DMS 273 treated with DMSO at 0.1 percent for 48 hours (cell line): ENCODE measurements at regions not wholly inside any gene's neighbourhood (a gene's known extent, or its start where the extent isn't known, plus 50 kb on each side); places are given as distances from the start of the nearest gene placed in this dataset.

Experiments used
- DNase-seq: peaks from one replicate; lab custom pipeline; 2025; lab: John Stamatoyannopoulos, UW

DNA sequence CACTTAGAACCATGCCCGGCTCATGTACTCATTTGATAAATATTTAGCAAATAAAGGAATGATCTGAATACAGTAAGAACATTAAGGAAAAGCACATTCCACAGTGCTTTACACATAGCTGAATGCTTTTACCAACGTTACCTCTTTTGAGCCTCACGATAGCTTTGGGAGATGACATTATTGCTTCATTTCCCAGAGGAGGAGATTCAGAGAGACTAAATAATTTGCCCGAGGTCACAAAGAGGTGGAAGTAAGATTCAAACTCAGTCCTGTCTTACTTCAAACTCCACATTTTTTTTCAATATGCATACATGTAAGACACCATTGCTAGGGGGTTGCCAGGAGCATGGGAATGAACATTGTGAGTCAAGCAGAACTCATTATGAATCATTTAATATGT, 538.5 kb downstream of the BCOR start:
- no peak for DNase-seq

DNA sequence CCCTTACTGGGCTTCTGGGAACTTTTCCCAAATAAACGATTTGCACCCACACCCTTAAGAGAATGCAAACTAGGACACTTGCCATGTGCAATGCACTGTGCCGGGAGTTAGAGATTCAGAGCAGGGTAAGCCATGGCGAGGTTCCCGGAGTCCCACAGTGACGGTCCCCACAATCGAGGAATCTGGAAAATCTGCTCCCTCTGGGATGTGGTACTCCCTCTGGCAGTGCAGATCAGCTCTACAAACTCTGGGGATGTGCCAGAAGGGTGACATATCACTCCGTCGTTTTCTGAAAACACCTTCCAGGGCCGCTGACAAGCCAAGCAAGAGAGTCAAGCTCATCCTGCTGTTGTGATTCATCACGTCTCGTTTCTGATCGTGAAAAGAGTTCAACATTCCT, 537.5 kb downstream of the BCOR start:
- no peak for DNase-seq

DNA sequence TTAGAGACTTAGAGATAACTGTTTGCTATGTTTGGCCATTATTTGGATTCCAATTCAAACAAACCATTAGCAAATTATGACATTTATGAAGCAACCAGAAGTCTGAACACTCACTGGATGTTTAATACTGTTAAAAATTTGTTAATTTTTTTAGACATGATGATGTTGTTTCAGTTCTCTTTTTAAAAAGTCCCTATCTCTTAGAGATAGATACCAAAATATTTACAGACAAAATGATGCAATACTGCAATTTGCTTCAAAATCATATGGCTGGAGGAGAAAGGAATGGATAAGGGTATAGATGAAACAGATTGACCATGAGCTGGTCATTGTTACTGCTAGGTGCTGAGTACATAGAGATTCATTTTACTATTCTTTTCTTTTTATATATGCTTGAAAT, 534.6 kb downstream of the BCOR start:
- DNase-seq: no peak

DNA sequence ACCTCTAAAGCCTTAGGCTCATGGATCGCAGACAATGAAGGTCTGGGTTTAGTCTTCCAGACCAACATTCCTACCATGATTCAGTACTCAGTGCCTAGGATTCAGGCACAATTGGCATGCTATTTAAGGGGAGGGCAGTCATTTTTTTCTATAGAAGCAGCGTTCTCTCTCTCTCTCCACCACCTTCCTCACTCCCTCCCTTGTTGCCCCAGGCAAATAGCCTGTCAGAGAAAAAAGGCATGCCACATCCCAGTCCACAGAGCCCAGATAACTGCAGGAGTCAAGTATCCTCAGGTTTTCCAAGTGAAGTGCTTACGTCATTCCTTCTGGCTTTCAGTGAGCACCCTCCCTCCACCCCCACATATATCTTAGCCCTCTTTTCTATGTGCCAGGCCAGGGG, 533.0 kb downstream of the BCOR start:
- DNase-seq: no peak

DNA sequence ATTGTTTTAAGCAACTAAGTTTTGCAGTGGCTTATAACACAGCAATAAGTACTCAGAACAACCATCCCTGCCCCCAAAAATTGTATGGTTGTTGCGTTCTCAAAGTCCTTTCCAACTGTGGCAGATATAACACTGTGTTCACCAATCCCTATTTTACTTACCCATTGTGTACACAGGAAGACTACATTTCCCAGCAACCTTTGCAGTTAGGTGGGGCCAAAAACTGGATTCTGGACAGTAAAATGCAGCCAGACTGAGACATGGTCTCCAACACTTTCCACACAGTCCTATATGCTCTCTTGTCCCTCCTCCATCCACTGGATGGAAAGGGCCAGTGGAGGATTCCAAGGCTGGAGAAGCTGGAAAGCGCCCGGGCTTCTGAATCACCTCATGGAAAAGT, 523.6 kb downstream of the BCOR start:
- no peak for DNase-seq

DNA sequence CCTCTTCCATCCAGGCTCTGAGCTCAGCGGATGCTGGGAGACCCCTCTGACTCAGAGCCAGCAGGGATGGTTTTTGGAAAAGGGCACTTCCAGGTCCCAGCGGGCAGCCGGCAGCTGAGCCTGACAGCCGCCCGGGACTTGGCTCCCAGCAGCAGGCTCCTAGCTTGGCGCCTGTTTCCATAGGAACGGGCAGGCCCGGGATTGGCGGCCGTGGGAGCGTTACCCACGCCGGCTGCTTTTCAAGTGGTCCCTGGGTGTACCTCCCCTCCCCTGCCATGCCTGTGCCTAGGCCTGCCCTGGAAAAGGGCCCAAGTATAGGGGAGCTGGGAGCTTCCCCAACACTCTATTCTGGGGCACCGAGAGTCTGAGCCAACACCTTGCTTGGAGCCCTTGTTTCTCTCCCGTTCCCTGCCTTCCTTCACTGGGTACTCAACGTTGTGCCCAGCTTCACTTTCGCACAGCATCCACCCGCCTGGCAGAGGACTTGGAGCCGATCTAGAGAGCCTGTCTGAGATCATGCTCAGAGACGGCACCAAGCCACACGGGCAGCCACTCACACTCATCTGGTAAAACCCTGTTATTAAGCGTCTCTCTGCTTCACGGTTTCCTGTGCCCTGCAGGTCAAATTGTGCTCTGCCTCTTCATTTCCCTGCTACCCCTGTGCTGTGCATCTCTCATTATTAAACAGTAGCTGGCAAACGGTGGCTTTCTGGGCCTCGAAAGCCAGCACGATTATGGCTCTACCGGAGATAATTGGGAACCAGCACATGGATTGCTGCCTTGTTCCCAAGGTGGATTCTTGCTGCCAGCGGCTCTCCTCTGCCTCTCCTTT, 521.5 kb downstream of the BCOR start:
- DNase-seq: peak; percentile 28

DNA sequence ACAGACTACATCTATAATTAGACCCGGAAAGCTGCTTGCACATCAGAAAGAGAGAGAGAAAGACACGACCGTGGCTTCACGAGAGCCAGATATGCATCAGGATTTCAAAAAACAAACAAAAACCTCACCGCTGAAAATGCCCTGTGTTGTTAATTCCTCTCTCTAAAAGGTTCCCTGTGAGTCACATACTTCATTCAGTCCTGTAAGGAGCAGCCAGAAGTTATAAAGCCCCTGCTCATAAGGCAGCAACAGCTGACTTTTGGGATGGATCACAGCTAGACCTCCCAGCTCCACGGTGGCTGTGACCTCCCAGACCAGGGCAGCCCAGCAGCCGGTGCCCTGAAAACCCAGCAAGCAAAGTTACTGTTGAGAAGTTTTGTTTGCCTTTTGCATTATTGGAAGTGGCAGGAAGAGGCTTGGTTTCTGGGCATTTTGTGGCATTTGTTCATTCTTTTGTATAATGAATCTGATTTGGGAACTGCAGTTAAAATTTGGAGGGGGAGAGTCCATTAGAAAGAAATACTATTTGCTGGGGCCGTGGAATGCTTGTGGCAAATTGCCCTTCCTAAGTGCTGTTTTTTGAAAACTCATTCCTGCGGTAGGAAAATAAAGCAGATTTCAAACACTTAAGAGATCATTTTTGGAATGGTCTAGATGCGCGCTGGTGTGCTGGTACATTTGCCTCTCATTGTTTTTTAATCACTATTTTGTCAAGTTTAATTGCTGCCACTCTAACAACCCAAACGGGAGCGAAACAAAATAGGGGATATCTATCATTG, 520.4 kb downstream of the BCOR start:
- no peak for DNase-seq

DNA sequence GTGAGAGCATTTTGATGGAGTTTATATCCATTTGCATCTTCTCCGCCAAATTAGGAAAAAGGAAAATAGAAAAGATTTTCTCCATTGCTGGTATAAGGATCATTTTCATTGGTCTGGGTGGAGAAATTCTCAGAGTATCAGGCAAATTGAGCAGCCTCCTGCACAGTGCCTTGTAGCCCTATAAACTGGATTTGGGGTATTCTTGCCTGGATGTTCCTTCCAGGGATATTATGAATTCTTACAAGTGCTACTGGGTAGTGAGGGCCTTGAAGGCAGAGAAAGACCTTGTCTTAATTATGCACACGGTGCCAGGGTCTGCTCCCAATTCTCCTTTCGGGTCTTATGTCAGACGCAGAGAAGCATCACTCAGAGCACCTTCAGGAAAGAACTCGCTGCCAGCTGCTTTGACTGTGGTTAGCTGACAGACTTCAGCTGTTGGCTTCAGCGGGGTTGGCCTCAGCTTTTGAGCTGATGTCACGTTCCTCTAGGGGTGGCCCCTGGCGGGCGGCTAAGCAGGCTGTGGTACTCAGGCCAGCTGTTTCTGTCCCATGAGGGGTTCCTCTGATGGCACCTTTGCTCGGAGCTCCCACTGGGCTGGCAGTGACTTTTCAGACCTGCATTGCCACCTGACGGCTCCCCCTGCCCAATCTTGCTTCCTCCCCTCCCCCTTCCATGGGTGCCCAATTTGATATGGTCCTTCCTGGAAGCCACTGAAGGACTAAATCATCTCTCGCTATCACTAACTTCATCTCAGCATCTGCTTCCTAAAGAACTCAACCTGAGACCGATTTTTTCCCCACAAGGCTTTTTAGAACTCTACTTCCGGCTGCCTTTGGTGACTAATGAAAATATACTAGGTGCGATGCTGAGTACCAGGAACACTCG, 519.5 kb downstream of the BCOR start:
- no peak for DNase-seq

DNA sequence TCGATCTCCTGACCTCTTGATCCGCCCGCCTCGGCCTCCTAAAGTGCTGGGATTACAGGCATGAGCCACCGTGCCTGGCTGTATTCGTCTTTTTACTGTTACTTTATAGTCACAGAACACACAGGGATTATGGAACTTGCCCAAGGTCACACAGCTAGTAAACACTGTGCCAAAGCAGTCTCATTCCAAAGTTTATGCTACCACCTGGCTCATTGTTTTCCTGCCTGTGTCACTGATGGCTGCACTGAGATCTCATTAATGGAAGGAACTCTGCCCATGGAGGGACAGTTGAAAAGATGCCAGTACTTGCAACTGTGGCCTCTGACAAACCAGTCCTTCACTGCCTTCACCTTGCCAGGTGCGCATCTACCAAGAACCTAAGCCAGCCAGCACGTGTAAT, 517.7 kb downstream of the BCOR start:
- no peak for DNase-seq

DNA sequence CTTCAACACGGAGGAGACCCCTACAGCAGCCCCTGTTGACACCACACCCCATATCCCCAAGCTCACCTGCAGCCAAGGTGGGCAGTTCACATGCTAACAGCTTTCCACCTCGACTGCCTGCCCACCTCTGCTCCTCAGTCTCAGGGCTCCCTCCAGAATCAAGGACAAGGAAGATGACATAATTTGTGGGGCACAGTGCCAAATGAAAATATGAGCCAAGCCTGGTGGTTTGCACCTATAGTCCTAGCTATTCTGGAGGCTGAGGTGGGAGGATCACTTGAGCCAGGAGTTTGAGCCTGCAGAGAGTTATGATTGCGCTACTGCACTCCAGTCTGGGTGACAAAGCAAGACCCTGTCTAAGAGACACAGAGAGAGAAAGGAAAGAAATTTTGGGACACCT, 516.3 kb downstream of the BCOR start:
- DNase-seq: no peak

DNA sequence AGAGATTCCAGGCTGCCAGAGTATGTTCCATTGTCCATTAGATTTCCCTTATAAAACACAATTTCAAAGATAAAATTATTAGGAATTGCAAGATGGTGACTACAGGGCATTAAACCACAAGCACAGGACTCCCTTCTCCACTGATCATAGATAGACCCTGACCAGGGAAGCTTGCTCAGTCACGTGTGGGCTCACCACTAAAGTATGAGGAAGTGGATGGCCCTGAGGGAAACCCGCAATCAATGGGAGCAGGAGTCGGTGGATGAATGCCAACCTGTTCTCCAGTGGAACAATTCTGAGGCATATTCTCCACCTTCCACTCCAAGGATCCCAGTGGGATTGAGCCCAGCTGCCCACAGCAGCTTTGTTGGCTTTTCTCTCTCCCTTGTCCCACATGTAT, 515.7 kb downstream of the BCOR start:
- DNase-seq: no peak

DNA sequence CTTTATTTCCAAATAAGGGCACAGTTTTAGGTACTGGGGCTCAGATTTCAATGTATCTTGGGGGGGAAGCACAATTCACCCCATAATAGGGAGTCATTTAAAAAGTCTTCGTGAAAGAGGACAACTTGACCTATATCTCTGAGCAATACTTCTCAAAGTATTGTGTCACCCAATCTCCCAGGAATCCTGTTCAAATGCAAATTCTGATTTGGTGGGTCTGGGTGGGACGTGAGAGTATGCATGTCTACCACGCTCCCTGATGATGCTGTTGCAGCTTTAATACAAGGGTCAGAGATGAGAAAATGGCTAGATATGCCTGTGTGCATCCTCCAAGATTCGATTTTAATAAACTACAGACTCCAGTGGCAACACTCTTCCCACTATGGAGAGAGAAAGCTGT, 514.8 kb downstream of the BCOR start:
- DNase-seq: no peak

DNA sequence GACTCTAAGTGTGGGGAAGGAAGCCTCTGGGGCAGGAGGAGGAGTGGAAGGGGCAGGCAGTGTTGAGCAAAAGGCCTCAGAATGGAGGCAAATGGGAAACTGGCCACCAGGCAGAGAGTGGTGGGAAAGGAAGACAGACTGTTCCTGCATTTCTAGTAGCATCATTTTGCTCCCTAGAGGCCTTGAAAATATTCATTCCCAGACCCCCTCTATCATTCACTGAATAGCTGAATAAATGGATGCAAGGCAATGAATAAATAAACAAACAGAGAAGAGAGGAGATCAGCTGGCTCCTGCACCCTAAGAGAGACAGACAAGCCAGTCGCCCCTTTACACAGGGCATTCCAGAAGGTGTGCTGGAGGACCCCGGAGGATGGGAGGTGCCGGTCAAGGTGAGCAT, 511.9 kb downstream of the BCOR start:
- DNase-seq: no peak

DNA sequence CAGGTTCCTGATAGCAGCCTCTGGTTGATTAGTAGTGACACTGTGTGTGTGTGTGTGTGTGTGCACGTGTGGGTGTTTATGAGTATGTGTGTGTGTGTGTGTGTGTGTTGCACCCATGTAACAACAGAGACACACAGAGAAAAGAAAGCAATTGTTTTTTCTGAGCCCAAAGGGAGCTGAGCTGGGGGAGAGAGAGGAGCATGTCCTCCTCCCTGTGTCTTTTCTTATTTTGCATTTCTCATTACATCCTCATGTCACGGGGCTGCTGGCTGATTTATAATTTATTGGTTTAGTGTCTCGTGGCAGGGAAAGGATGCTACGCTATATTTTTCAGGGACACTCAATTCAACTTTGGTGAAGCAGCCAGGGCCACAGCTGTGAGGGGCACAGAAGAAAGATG, 511.4 kb downstream of the BCOR start:
- DNase-seq: no peak

DNA sequence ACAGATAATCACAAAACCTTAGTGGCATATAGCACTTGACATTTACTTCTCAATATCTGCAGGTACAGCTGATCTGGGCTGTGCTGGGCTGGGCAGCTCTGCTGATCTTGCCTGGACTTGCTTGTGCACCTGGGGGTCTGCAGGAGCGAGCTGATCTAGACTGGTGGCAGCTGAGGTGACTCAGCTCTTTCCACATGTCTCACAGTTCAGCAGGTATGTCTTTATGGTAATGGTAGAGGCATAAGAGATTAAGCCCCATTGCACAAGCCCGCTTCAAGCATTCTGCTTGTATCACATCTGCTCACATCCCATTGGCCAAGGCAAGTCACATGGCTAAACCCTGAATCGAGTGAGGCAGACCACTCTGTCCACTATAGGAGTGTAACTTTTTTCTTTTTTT, 506.7 kb downstream of the BCOR start:
- DNase-seq: no peak

DNA sequence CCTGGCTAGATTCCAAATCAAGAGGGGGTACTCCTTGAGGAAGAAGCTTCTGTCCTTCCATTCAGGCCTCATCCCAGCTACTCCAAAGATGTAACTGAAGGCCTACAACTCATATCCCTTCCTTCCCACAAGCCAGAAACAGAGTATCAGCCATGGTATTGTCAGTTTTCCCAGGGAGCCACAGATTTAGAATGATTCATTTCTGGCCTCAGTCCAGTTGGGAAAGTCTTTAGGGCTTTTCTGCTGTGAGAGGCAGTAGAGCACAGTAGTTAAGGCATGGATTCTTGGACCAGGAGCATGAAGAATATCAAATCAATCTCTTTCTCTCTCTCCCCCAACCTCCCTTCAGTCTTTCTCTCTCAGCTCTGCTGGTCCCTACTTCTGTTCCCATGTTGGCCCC, 505.0 kb downstream of the BCOR start:
- no peak for DNase-seq

DNA sequence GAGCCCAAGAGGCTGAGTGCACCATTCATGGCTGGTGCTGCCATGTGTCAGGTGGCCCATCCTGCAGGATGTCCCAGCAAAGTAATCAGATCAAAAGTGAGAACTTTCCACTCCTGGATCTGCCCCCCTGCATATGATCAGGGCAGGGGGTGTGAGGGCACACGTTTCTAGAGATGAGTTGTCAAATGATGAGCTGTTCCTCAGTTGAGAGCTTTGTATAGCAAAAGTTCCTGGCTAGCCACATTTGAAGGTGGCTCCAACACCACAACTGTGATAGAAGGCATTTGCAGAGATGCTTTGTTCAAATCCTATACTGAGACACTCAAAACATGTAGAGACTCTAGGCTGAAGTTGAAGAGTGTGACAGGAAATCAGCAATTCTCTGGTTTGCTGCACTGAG, 501.8 kb downstream of the BCOR start:
- DNase-seq: no peak

DNA sequence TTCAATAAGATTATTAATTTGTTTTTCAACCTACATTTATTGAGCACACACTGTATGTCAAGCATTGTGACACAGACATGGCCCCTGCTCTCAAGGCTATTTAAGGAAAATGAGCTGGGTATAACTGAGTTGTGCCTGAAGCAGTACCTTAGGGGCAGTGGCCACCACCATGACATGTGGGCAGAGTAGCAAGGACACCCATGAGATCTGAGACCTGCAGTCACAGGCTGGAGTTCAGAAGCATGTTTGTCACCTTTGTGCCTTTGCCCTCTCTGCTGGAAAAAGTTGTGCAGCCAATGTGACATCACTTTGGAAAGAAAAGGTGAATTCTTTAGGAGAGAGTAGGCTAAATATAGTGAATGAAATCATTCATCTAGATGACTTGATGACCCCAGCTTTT, 501.3 kb downstream of the BCOR start:
- no peak for DNase-seq

DNA sequence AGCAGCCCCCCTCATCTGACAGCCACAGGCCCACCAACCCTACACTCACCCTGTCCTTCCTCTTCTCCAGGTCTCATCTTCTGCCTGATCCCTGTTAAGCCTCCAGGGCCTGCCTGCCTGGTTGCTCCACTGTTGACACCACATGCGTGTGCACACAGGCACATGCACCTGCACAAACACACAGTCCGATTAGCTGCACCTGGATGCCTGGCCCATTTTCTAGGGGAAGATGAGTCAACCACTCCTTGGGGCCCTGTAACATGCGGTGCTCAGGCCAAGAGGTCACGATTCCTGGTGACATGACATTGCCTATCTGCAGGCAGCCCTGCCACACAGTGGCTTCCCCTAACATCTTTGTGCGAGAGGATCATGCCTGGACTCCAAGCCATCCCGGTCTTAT, 498.4 kb downstream of the BCOR start:
- DNase-seq: no peak

DNA sequence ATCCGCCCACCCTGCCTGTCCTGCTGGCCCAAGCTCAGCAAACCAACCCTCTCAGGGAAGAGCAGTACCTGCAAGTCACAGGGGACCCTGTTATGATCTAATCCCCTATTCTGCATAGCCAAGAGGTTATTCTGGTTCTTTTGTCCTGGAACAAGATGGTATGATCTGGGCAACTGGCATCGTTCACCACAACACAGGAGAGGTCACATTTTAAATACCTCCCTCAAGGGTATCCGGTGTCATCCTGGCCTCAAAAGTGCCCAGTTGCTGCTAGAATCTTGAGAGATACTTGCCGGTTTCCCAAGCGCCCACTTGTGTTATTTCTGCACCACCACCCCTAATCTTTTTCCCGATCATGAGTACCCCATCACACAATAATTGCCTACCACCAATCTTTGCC, 497.5 kb downstream of the BCOR start:
- DNase-seq: no peak

DNA sequence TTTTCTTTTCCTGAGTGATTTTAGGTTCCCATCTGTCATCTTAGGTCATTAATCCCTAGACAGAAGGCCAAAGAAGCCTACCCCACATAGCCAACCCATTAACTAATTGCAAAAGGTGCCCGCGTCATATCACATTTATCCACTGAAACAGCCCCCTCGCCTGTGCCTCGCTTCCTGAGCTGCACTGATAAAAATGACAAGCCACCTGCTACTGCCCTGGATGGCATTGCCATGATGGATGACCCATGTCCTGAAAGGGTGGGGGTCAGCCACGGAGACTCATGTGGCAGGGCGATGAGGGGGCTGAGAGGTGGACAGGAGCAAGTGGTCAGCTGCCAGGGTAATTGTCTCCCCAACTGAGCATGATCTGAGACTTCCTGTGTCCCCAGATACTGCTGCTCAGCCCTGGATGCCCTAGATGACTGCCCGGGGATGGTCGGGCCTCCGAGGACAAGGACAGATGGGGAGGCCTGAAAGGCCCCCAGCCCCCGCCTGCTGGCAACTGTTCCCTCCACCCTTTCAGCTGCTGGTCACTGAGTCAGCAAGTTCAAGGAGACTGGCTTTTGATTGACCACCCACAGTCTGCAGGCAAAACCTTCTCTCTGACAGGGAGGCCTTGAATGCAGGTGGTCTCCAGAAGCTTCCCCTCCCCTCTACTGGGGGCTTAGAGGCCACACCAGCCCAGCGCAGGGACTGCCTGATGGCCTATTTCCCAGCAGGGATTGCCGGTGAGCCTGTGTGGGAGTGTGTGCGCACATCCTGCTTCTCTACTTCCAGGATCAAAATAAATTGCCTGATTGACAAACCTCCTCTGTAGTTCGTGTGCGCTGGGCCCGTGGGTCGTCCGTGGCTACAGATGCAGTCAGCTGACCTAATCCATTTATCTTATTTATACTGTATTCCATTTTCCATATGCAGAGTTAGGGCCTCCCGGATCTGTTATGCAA, 496.3 kb downstream of the BCOR start:
- peak; percentile 64 for DNase-seq

DNA sequence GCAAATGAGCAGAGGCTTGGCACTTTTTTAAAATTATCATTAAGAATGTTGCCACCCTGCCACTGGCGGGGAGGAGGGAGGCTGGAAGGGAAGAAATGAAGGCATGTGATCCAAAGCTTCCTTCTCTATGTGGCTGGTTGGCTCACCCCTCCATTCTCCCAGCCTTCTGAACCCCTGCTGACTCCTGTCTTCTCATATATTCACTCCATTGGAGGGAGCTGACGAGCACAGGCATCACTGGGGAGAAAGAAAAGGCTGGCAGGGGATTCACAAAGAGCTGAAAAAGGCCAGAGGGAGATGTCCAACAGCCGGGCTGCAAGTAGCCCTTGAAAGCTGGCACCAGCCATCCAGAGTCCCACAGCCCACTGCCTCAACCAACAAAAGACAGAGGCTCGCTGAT, 495.6 kb downstream of the BCOR start:
- DNase-seq: no peak
